HL-60 (cell line): ENCODE measurements at regions not wholly inside any gene's neighbourhood (a gene's known extent, or its start where the extent isn't known, plus 50 kb on each side); places are given as distances from the start of the nearest gene placed in this dataset.

Source experiments
- POLR2AphosphoS5 ChIP-seq: IDR thresholded peaks from 2 replicates; pipeline ENCODE4 v1.6.1; 2012; ENCODE audit warnings: low read depth
- TF ChIP-seq, protein P1 (sequence below): IDR thresholded peaks from one replicate; pipeline ENCODE4 v1.5.1; 2011; ENCODE audit warnings: low read length, control low read depth, inconsistent platforms; ENCODE audit not compliant: insufficient read depth

DNA sequence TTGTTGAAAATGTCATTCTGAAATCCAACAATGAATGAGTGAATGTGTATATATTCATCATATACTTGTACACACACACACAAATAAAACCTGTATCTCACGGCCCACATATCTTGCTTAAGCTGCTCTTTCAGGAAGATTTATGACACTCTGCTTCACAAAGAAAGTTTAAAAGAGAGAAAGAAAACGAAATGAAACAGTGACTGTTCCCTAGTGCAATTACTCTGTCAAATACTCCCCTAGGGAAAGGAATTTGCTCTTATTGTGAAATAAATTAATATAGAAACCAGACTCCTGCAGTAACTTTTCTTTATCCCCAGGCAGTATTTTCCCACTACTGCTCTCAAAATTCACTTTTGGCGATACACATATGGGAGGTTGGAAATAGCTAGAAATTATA lies 329.1 kb downstream of the VPS13C start:
- no peak for TF ChIP-seq POLR2AphosphoS5
- TF ChIP-seq, protein P1, sequence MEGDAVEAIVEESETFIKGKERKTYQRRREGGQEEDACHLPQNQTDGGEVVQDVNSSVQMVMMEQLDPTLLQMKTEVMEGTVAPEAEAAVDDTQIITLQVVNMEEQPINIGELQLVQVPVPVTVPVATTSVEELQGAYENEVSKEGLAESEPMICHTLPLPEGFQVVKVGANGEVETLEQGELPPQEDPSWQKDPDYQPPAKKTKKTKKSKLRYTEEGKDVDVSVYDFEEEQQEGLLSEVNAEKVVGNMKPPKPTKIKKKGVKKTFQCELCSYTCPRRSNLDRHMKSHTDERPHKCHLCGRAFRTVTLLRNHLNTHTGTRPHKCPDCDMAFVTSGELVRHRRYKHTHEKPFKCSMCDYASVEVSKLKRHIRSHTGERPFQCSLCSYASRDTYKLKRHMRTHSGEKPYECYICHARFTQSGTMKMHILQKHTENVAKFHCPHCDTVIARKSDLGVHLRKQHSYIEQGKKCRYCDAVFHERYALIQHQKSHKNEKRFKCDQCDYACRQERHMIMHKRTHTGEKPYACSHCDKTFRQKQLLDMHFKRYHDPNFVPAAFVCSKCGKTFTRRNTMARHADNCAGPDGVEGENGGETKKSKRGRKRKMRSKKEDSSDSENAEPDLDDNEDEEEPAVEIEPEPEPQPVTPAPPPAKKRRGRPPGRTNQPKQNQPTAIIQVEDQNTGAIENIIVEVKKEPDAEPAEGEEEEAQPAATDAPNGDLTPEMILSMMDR, result no peak
